ENCODE measurements at regions not wholly inside any gene's neighbourhood (a gene's known extent, or its start where the extent isn't known, plus 50 kb on each side); places are given as distances from the start of the nearest gene placed in this dataset.

DNA sequence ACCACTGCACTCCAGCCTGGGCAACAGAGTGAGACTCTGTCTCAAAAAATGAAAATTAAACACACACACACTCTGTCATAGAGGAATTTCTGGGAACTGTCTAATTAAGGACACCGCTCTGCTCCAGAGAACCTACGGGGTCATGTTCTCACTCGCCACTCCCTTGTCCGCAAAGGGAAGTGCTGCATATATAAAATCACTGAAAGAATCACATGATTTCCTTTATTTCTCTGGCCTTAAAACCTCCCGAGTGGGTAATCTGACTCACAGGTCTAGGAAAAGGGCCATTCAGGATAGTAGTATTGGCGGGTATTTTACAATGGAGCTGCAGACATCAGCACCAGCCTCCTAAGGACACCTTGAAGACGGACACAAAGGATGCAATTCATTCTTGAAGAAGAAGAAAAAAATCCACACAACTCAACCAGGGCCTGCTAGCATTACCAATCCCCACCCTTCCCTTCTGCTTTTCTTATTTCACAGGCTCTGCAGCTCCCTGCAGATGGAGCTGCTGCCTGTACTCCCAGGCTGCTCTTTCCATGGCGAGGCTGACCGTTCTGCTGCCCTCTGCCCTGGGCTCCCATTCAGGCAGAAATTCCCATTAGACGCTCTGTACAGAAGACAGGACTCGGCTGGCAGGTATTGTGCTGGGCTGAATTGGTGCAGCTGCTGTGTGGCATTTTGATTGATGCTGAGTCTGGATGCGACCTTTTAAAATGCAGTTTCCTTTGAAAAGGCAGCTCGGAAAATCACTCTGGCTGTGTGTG, 53.3 kb upstream of the FAM89A start:
- Histone ChIP-seq H3K27me3 (no peaks in the 10 kb centered on the region), H3K27ac (no peak overlapping the region), H3K36me3 (no peaks in the 10 kb centered on the region), H3K4me1 (no peaks in the 10 kb centered on the region), H3K9me3 (no peaks in the 10 kb centered on the region), H3K4me3 (no peak overlapping the region)
- no peak for DNase-seq
- no peak for TF ChIP-seq POLR2A (IDR thresholded peaks at IDR 0.05)
- TF ChIP-seq, protein P1, sequence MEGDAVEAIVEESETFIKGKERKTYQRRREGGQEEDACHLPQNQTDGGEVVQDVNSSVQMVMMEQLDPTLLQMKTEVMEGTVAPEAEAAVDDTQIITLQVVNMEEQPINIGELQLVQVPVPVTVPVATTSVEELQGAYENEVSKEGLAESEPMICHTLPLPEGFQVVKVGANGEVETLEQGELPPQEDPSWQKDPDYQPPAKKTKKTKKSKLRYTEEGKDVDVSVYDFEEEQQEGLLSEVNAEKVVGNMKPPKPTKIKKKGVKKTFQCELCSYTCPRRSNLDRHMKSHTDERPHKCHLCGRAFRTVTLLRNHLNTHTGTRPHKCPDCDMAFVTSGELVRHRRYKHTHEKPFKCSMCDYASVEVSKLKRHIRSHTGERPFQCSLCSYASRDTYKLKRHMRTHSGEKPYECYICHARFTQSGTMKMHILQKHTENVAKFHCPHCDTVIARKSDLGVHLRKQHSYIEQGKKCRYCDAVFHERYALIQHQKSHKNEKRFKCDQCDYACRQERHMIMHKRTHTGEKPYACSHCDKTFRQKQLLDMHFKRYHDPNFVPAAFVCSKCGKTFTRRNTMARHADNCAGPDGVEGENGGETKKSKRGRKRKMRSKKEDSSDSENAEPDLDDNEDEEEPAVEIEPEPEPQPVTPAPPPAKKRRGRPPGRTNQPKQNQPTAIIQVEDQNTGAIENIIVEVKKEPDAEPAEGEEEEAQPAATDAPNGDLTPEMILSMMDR (IDR thresholded peaks at IDR 0.05), result no peak

DNA sequence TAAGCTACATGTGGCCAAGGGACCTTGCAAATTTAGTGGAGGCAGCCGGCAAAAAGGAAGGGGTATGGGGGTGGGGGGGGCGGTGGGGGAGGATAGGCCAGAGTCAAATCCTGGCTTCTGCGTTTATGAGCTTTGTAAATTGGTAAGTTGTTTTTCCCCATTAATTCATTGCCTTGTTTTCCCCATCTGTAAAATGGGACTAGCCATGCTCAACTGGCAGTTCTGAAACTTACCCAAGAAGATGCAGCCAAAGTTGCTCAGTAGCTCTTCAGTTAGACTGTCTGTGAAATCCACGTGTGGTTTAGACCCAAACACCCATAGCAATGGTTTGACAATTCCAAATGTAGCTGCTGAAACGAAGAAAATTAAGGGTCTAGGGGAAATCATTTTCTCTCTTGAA, 52.3 kb upstream of the FAM89A start:
- H3K27ac ChIP-seq, result no peak overlapping the region
- no peak overlapping the region for H3K4me3 ChIP-seq
- H3K9me3 ChIP-seq, result no peaks in the 10 kb centered on the region
- H3K36me3 ChIP-seq, result no peaks in the 10 kb centered on the region
- no peak for DNase-seq
- TF ChIP-seq POLR2A (IDR thresholded peaks at IDR 0.05), result no peak
- TF ChIP-seq, protein P1 (IDR thresholded peaks at IDR 0.05), result no peak
- no peaks in the 10 kb centered on the region for H3K4me1 ChIP-seq
- no peaks in the 10 kb centered on the region for H3K27me3 ChIP-seq

DNA sequence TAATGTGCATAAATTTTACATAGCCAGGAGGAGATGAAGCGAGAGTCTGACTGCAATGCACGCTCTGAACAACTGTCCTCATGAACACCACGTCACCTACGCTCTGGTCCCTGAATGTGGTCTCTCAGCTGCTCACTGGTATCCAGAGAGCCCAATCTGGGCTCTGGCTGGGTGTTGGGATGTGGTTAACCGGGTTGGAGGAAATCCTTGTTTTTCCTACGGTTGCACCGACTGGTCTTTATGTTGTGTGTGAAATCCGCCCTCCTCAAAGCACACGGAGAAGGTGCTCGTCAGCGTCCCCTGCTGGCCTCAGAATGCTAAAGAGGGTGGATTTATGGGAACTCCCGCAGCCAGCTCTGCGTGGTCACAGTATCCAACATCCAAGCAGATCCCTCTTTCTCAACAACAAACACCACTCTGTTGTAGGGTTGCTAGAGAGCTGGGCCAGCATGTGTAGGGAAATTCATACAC, 51.8 kb upstream of the FAM89A start:
- H3K27ac ChIP-seq, result no peak overlapping the region
- no peaks in the 10 kb centered on the region for H3K27me3 ChIP-seq
- H3K36me3 ChIP-seq, result no peaks in the 10 kb centered on the region
- TF ChIP-seq POLR2A (IDR thresholded peaks at IDR 0.05), result no peak
- TF ChIP-seq, protein P1 (IDR thresholded peaks at IDR 0.05), result peak in 5 of 6 experiments; percentile 12 to 56 (median 51)
- H3K9me3 ChIP-seq, result no peaks in the 10 kb centered on the region
- H3K4me3 ChIP-seq, result no peak overlapping the region
- DNase-seq, result peak in 2 of 3 donors; percentile 53 to 60
- no peaks in the 10 kb centered on the region for H3K4me1 ChIP-seq

DNA sequence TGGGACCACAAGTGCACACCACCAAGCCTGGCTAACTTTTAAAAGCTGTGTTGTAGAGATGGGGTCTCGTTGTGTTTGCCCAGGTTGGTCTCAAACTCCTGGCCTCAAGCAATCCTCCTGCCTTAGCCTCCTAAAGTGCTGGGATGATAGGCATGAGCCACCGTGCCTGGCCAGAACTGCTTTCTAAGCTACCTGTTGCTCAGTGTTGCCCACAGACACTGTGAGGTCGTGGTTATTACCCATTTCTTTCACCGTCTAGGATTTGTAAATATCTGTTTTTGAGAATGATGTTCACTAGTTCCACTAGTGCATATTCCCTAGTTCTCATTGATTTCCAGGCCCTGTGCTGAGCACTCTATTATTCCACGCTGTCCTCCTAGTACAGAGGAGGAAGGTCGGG, 51.4 kb upstream of the FAM89A start:
- Histone ChIP-seq H3K27ac (no peak overlapping the region), H3K9me3 (no peaks in the 10 kb centered on the region), H3K27me3 (no peaks in the 10 kb centered on the region), H3K4me1 (no peaks in the 10 kb centered on the region), H3K36me3 (no peaks in the 10 kb centered on the region), H3K4me3 (no peak overlapping the region)
- TF ChIP-seq, protein P1 (IDR thresholded peaks at IDR 0.05), result no peak
- TF ChIP-seq POLR2A (IDR thresholded peaks at IDR 0.05), result no peak
- DNase-seq, result no peak

All from Peyer's patch (tissue), 4 donors.